Right atrium auricular region (tissue), 2 donors: ENCODE measurements at regions not wholly inside any gene's neighbourhood (a gene's known extent, or its start where the extent isn't known, plus 50 kb on each side); places are given as distances from the start of the nearest gene placed in this dataset.

Source experiments
- DNase-seq: peaks from one replicate; pipeline ENCODE4 v3.0.0-alpha.2; 2019; ENCODE audit warnings: low spot score
- H3K27ac ChIP-seq, 2 donors: fragments of 200-600 bp; sonication (generic); 1 replicate in 1 of 2; 2 replicates in 1 of 2; pipeline ENCODE4 v1.5.1; 2016 to 2019
- H3K27me3 ChIP-seq, 2 donors: fragments of 200-600 bp; sonication (generic); one replicate each; pipeline versions ENCODE4 v1.5.1 to v1.6.0; 2017 to 2019
- H3K36me3 ChIP-seq: fragments of 200-600 bp; sonication (generic); one replicate; pipeline ENCODE4 v1.5.1; 2016
- H3K4me1 ChIP-seq, 2 donors: fragments of 200-600 bp; sonication (generic); one replicate each; pipeline versions ENCODE4 v1.5.1 to v1.6.0; 2017 to 2019
- H3K4me3 ChIP-seq, 2 donors: fragments of 200-600 bp; sonication (generic); 1 replicate in 1 of 2; 2 replicates in 1 of 2; pipeline ENCODE4 v1.5.1; 2017 to 2019; ENCODE audit warnings: mild to moderate bottlenecking in 1 of 2, moderate library complexity in 1 of 2
- H3K9me3 ChIP-seq, 2 donors: fragments of 200-600 bp; sonication (generic); one replicate each; pipeline ENCODE4 v1.5.1; 2019
- CTCF ChIP-seq, 2 donors: fragments of 200-600 bp; sonication (generic); IDR thresholded peaks; one replicate each; pipeline ENCODE4 v1.5.1; 2019; ENCODE audit warnings: antibody characterized with exemption in 2 of 2

GRCh38 chr2:188201639-188202038, 90.0 kb upstream of the GULP1 start:
- Histone ChIP-seq H3K27ac (no peak overlapping the region), H3K4me3 (no peak overlapping the region), H3K4me1 (no peaks in the 10 kb centered on the region), H3K9me3 (no peaks in the 10 kb centered on the region), H3K27me3 (no peaks in the 10 kb centered on the region), H3K36me3 (no peaks in the 10 kb centered on the region)
- no peak for DNase-seq
- no peak for TF ChIP-seq CTCF (IDR thresholded peaks at IDR 0.05)

- Histone ChIP-seq H3K4me3 (no peak overlapping the region), H3K27me3 (no peaks in the 10 kb centered on the region), H3K4me1 (no peaks in the 10 kb centered on the region), H3K9me3 (no peaks in the 10 kb centered on the region), H3K36me3 (no peaks in the 10 kb centered on the region), H3K27ac (no peak overlapping the region)
- no peak for TF ChIP-seq CTCF (IDR thresholded peaks at IDR 0.05)
- DNase-seq = no peak
These were observed 88.9 kb upstream of the GULP1 start for GRCh38 chr2:188202777-188203176.

GRCh38 chr2:188203776-188204175, 87.9 kb upstream of the GULP1 start:
- Histone ChIP-seq H3K4me1 (no peaks in the 10 kb centered on the region), H3K27me3 (no peaks in the 10 kb centered on the region), H3K27ac (no peak overlapping the region), H3K36me3 (no peaks in the 10 kb centered on the region), H3K4me3 (no peak overlapping the region), H3K9me3 (no peaks in the 10 kb centered on the region)
- no peak for TF ChIP-seq CTCF (IDR thresholded peaks at IDR 0.05)
- DNase-seq = no peak

- H3K4me1 ChIP-seq = no peaks in the 10 kb centered on the region
- no peak overlapping the region for H3K27ac ChIP-seq
- H3K27me3 ChIP-seq = no peaks in the 10 kb centered on the region
- no peak for TF ChIP-seq CTCF (IDR thresholded peaks at IDR 0.05)
- H3K9me3 ChIP-seq = no peaks in the 10 kb centered on the region
- no peak overlapping the region for H3K4me3 ChIP-seq
- DNase-seq = no peak
- H3K36me3 ChIP-seq = no peaks in the 10 kb centered on the region
These were observed 86.8 kb upstream of the GULP1 start for GRCh38 chr2:188204824-188205223.

GRCh38 chr2:188207554-188207953, 84.1 kb upstream of the GULP1 start:
- Histone ChIP-seq H3K27me3 (no peaks in the 10 kb centered on the region), H3K4me3 (no peak overlapping the region), H3K27ac (no peak overlapping the region), H3K4me1 (no peaks in the 10 kb centered on the region), H3K36me3 (no peaks in the 10 kb centered on the region), H3K9me3 (no peaks in the 10 kb centered on the region)
- no peak for TF ChIP-seq CTCF (IDR thresholded peaks at IDR 0.05)
- DNase-seq = no peak

- Histone ChIP-seq H3K9me3 (no peaks in the 10 kb centered on the region), H3K27ac (no peak overlapping the region), H3K4me3 (no peak overlapping the region), H3K4me1 (no peaks in the 10 kb centered on the region), H3K36me3 (no peaks in the 10 kb centered on the region), H3K27me3 (no peaks in the 10 kb centered on the region)
- TF ChIP-seq CTCF (IDR thresholded peaks at IDR 0.05) = no peak
- no peak for DNase-seq
These were observed 82.5 kb upstream of the GULP1 start for GRCh38 chr2:188209218-188209617.
